DOHH2 (cell line): ENCODE measurements at regions not wholly inside any gene's neighbourhood (a gene's known extent, or its start where the extent isn't known, plus 50 kb on each side); places are given as distances from the start of the nearest gene placed in this dataset.

Experiments
- H3F3A ChIP-seq: fragments of 200-600 bp; sonication (generic), shearing (Covaris generic); 2 replicates; pipeline ENCODE4 v1.6.0; 2016; ENCODE audit warnings: antibody characterized with exemption, mild to moderate bottlenecking; ENCODE audit not compliant: control insufficient read depth, insufficient read depth
- H3K27ac ChIP-seq: fragments of 200-600 bp; sonication (generic); 2 replicates; pipeline ENCODE4 v1.5.1; 2014; ENCODE audit warnings: low read depth, mild to moderate bottlenecking, low read length, moderate library complexity
- H3K27me3 ChIP-seq: fragments of 200-600 bp; sonication (generic); 2 replicates; pipeline ENCODE4 v1.6.1; 2014; ENCODE audit warnings: mild to moderate bottlenecking, low read length, mixed read lengths; ENCODE audit not compliant: control insufficient read depth
- H3K36me3 ChIP-seq: fragments of 200-600 bp; sonication (generic); 2 replicates; pipeline ENCODE4 v1.6.1; 2014; ENCODE audit warnings: mild to moderate bottlenecking, low read length, moderate library complexity, mixed read lengths; ENCODE audit not compliant: control insufficient read depth
- H3K4me1 ChIP-seq: fragments of 200-600 bp; sonication (generic); 2 replicates; pipeline ENCODE4 v1.6.1; 2014; ENCODE audit warnings: mild to moderate bottlenecking, low read length, mixed read lengths; ENCODE audit not compliant: control insufficient read depth
- H3K4me2 ChIP-seq: fragments of 200-600 bp; sonication (generic); 2 replicates; pipeline ENCODE4 v1.6.0; 2014; ENCODE audit warnings: mild to moderate bottlenecking, low read length, moderate library complexity
- H3K4me3 ChIP-seq: fragments of 200-600 bp; sonication (generic); 2 replicates; pipeline ENCODE4 v1.5.1; 2014; ENCODE audit warnings: mild to moderate bottlenecking, low read length, mixed read lengths
- H3K79me2 ChIP-seq: fragments of 200-600 bp; sonication (generic); 2 replicates; pipeline ENCODE4 v1.6.1; 2014; ENCODE audit warnings: mild to moderate bottlenecking, low read length, mixed read lengths; ENCODE audit not compliant: control insufficient read depth
- H3K9me2 ChIP-seq: fragments of 200-600 bp; sonication (generic); replicated peaks from 2 replicates; pipeline ENCODE4 v1.6.1; 2014; ENCODE audit warnings: mild to moderate bottlenecking, low read length, mixed read lengths; ENCODE audit not compliant: control insufficient read depth
- H3K9me3 ChIP-seq: fragments of 200-600 bp; sonication (generic); 2 replicates; pipeline ENCODE4 v1.6.1; 2014; ENCODE audit warnings: antibody characterized with exemption, low read length, mixed read lengths; ENCODE audit not compliant: control insufficient read depth, insufficient read depth
- H4K20me1 ChIP-seq: fragments of 200-600 bp; sonication (generic); 2 replicates; pipeline ENCODE4 v1.6.0; 2014; ENCODE audit warnings: low read depth, mild to moderate bottlenecking, antibody characterized with exemption, low read length, moderate library complexity; ENCODE audit not compliant: control insufficient read depth, insufficient read depth
- CTCF ChIP-seq: fragments of 200-600 bp; sonication (generic); IDR thresholded peaks from one replicate; pipeline ENCODE4 v1.5.1; 2014; ENCODE audit warnings: antibody characterized with exemption, mild to moderate bottlenecking, low read depth, low read length; ENCODE audit not compliant: poor library complexity, severe bottlenecking
- EZH2phosphoT487 ChIP-seq: fragments of 200-600 bp; sonication (generic); IDR thresholded peaks from 2 replicates; pipeline ENCODE4 v1.6.1; 2017; ENCODE audit warnings: borderline replicate concordance, mild to moderate bottlenecking, antibody characterized with exemption, low read length, moderate library complexity, mixed read lengths

- TF ChIP-seq EZH2phosphoT487 = no peak
- TF ChIP-seq CTCF = no peak
- Histone ChIP-seq H3K9me3 (no peaks in the 10 kb centered on the region), H3K4me1 (no peaks in the 10 kb centered on the region), H3K27me3 (no peaks in the 10 kb centered on the region), H3F3A (no peaks in the 10 kb centered on the region), H3K27ac (no peak overlapping the region), H4K20me1 (no peaks in the 10 kb centered on the region), H3K36me3 (no peaks in the 10 kb centered on the region), H3K4me3 (no peak overlapping the region), H3K79me2 (no peaks in the 10 kb centered on the region), H3K4me2 (no peak overlapping the region), H3K9me2 (no peaks in the 10 kb centered on the region)
These were observed 60.4 kb upstream of the SLC24A5 start for GRCh38 chr15:48060396-48060795.

- no peaks in the 10 kb centered on the region for H3K36me3 ChIP-seq
- TF ChIP-seq EZH2phosphoT487 (no peak), CTCF (no peak)
- H3K9me3 ChIP-seq = no peaks in the 10 kb centered on the region
- no peaks in the 10 kb centered on the region for H3K27me3 ChIP-seq
- H4K20me1 ChIP-seq = no peaks in the 10 kb centered on the region
- no peaks in the 10 kb centered on the region for H3K79me2 ChIP-seq
- H3K27ac ChIP-seq = no peak overlapping the region
- H3K4me3 ChIP-seq = no peak overlapping the region
- H3K4me2 ChIP-seq = no peak overlapping the region
- H3F3A ChIP-seq = no peaks in the 10 kb centered on the region
- H3K4me1 ChIP-seq = no peaks in the 10 kb centered on the region
- no peaks in the 10 kb centered on the region for H3K9me2 ChIP-seq
These were observed 59.2 kb upstream of the SLC24A5 start for GRCh38 chr15:48061605-48062004.

GRCh38 chr15:48062148-48062872 is 58.5 kb upstream of the SLC24A5 start:
- Histone ChIP-seq H3K27me3 (no peaks in the 10 kb centered on the region), H3K4me1 (no peaks in the 10 kb centered on the region), H3K4me3 (no peak overlapping the region), H3K36me3 (no peaks in the 10 kb centered on the region), H3K79me2 (no peaks in the 10 kb centered on the region), H4K20me1 (no peaks in the 10 kb centered on the region), H3K9me3 (no peaks in the 10 kb centered on the region), H3K4me2 (no peak overlapping the region), H3K9me2 (no peaks in the 10 kb centered on the region), H3K27ac (no peak overlapping the region), H3F3A (no peaks in the 10 kb centered on the region)
- TF ChIP-seq CTCF (no peak), EZH2phosphoT487 (no peak)
